ENCODE measurements at regions not wholly inside any gene's neighbourhood (a gene's known extent, or its start where the extent isn't known, plus 50 kb on each side); places are given as distances from the start of the nearest gene placed in this dataset.

GRCh38 chr13:59475911-59476310, 687.8 kb downstream of the DIAPH3 start:
- CTCF ChIA-PET (ENCODE audit: low intra/inter-chr PET ratio, low total read pairs), result no interaction called here
- Histone ChIP-seq H3K27me3 (ENCODE audit: control insufficient read depth in 1 of 2, insufficient read depth in 2 of 2, low read length in 2 of 2) (no peaks in the 10 kb centered on the region), H3K27ac (ENCODE audit: extremely low read length, insufficient read depth, low read length) (no peak overlapping the region), H3K9me3 (ENCODE audit: low read length) (no peaks in the 10 kb centered on the region), H3K4me2 (ENCODE audit: low read depth, low read length) (no peak overlapping the region), H3K4me1 (ENCODE audit: insufficient read depth, low read length) (no peaks in the 10 kb centered on the region), H3K36me3 (replicated peaks in 1 of 2; ENCODE audit: control insufficient read depth in 1 of 2, insufficient read depth in 2 of 2, low read length in 2 of 2) (no peaks in the 10 kb centered on the region), H2AFZ (ENCODE audit: low read length) (no peak overlapping the region), H4K20me1 (ENCODE audit: insufficient read depth, low read length) (no peaks in the 10 kb centered on the region), H3K9ac (ENCODE audit: insufficient read depth, low read depth, low read length) (no peak overlapping the region), H3K79me2 (ENCODE audit: insufficient read depth, low read length) (no peaks in the 10 kb centered on the region), H3K4me3 (replicated peaks in 1 of 3; ENCODE audit: insufficient read depth in 1 of 3, low read depth in 2 of 3, low read length in 3 of 3) (no peak overlapping the region)
- TF ChIP-seq ATF7 (IDR thresholded peaks at IDR 0.05), result peak; percentile 26; the same call in 1 of the 2 replicates
- TF ChIP-seq ATF7 (CRISPR knock-in tag; IDR thresholded peaks at IDR 0.05), result no peak
- TF ChIP-seq ZNF256 (CRISPR knock-in tag; conservative IDR thresholded peaks at IDR 0.05), result no peak
- no peak for TF ChIP-seq U2AF2 (IDR thresholded peaks at IDR 0.05; ENCODE audit: low read depth, low read length)
- no peak for TF ChIP-seq LBX2 (CRISPR knock-in tag; IDR thresholded peaks at IDR 0.05; ENCODE audit: borderline replicate concordance)
- TF ChIP-seq ARNTL (CRISPR knock-in tag; IDR thresholded peaks at IDR 0.05), result no peak
- BruUV-seq (replicated peaks), result no TSS peak
- FAIRE-seq (no peak), ATAC-seq (no peak), DNase-seq (ENCODE audit: low spot score) (no peak)
- in situ Hi-C loops (cut with HindIII; ENCODE audit: extremely low pct_ligation_motif_present, low pct_unique_long_range_greater_than_20kb) (no loop called here), intact Hi-C loops (cut with micrococcal nuclease; ENCODE audit: unreplicated experiment) (no loop called here)
- WGBS (ENCODE audit: low lambda C conversion rate), result 3% methylated on average over 2 of the region's 2 CpGs
- POLR2A ChIA-PET, result no interaction called here

- in situ Hi-C loops (cut with HindIII; ENCODE audit: extremely low pct_ligation_motif_present, low pct_unique_long_range_greater_than_20kb), result no loop called here
- WGBS (ENCODE audit: low lambda C conversion rate), result 0% methylated on average over 2 of the region's 2 CpGs
- no TSS peak for BruUV-seq (replicated peaks)
- ATAC-seq (no peak), FAIRE-seq (no peak), DNase-seq (ENCODE audit: low spot score) (no peak)
- Histone ChIP-seq H3K36me3 (replicated peaks in 1 of 2; ENCODE audit: control insufficient read depth in 1 of 2, insufficient read depth in 2 of 2, low read length in 2 of 2) (no peaks in the 10 kb centered on the region), H3K4me1 (ENCODE audit: insufficient read depth, low read length) (no peaks in the 10 kb centered on the region), H3K9me3 (ENCODE audit: low read length) (no peaks in the 10 kb centered on the region), H3K79me2 (ENCODE audit: insufficient read depth, low read length) (no peaks in the 10 kb centered on the region), H3K9ac (ENCODE audit: insufficient read depth, low read depth, low read length) (no peak overlapping the region), H2AFZ (ENCODE audit: low read length) (no peak overlapping the region), H3K27me3 (ENCODE audit: control insufficient read depth in 1 of 2, insufficient read depth in 2 of 2, low read length in 2 of 2) (no peaks in the 10 kb centered on the region), H3K4me3 (replicated peaks in 1 of 3; ENCODE audit: insufficient read depth in 1 of 3, low read depth in 2 of 3, low read length in 3 of 3) (no peak overlapping the region), H3K27ac (ENCODE audit: extremely low read length, insufficient read depth, low read length) (no peak overlapping the region), H4K20me1 (ENCODE audit: insufficient read depth, low read length) (no peaks in the 10 kb centered on the region), H3K4me2 (ENCODE audit: low read depth, low read length) (no peak overlapping the region)
- intact Hi-C loops (cut with micrococcal nuclease; ENCODE audit: unreplicated experiment), result no loop called here
- TF ChIP-seq ZNF556 (CRISPR knock-in tag; IDR thresholded peaks at IDR 0.05; ENCODE audit: borderline replicate concordance), result no peak
- TF ChIP-seq ZMAT5 (CRISPR knock-in tag; IDR thresholded peaks at IDR 0.05; ENCODE audit: borderline replicate concordance, low read depth), result no peak
- TF ChIP-seq ZBTB34 (CRISPR knock-in tag; IDR thresholded peaks at IDR 0.05), result no peak
- TF ChIP-seq ARNT2 (CRISPR knock-in tag; IDR thresholded peaks at IDR 0.05; ENCODE audit: low read depth), result no peak
- ChIA-PET CTCF (ENCODE audit: low intra/inter-chr PET ratio, low total read pairs) (interaction anchor here (1.7 kb wide), 1 partner anchor 202 kb away, joined by 4 read pairs; no protein-coding TSS in a partner anchor), POLR2A (no interaction called here)
Observed at GRCh38 chr13:59476366-59476765, 687.4 kb downstream of the DIAPH3 start.

Measured in HepG2 (cell line).